ENCODE measurements at regions not wholly inside any gene's neighbourhood (a gene's known extent, or its start where the extent isn't known, plus 50 kb on each side); places are given as distances from the start of the nearest gene placed in this dataset.

DNA sequence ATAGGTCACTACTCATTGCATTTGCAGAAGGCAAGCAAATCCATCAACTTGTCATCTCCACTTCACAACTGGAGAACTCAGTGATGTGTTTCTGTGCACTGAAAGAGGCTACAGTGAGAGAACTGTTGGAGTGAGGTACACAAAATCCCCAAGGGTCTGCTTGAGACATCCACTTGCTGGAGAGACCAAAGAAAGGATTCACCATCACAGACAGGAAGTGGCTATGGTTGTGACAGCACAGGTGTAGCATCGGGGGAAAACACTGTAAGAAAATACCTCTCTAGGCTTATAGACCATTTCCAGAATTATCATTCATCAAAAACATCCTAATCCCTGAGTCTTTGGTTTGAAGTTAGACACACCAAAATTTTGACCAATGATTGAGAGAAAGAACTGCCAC, 201.3 kb upstream of the OR4E1 start:
- H3K27ac ChIP-seq, result no peak overlapping the region
- H3K27me3 ChIP-seq, result no peaks in the 10 kb centered on the region
- no peak overlapping the region for H3K4me3 ChIP-seq
- H3K36me3 ChIP-seq, result no peaks in the 10 kb centered on the region
- intact Hi-C loops (cut with DNase I), result no loop called here
- DNase-seq (no peak), ATAC-seq (no peak)
- TF ChIP-seq, protein P1, sequence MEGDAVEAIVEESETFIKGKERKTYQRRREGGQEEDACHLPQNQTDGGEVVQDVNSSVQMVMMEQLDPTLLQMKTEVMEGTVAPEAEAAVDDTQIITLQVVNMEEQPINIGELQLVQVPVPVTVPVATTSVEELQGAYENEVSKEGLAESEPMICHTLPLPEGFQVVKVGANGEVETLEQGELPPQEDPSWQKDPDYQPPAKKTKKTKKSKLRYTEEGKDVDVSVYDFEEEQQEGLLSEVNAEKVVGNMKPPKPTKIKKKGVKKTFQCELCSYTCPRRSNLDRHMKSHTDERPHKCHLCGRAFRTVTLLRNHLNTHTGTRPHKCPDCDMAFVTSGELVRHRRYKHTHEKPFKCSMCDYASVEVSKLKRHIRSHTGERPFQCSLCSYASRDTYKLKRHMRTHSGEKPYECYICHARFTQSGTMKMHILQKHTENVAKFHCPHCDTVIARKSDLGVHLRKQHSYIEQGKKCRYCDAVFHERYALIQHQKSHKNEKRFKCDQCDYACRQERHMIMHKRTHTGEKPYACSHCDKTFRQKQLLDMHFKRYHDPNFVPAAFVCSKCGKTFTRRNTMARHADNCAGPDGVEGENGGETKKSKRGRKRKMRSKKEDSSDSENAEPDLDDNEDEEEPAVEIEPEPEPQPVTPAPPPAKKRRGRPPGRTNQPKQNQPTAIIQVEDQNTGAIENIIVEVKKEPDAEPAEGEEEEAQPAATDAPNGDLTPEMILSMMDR (IDR thresholded peaks at IDR 0.05), result no peak
- no peak for TF ChIP-seq POLR2A (IDR thresholded peaks at IDR 0.05)
- no peaks in the 10 kb centered on the region for H3K4me1 ChIP-seq
- no peaks in the 10 kb centered on the region for H3K9me3 ChIP-seq
- 38% methylated on average over 1 of the region's 1 CpG for WGBS (ENCODE audit: insufficient coverage, low coverage, low lambda C conversion rate, missing lambda C conversion rate)

DNA sequence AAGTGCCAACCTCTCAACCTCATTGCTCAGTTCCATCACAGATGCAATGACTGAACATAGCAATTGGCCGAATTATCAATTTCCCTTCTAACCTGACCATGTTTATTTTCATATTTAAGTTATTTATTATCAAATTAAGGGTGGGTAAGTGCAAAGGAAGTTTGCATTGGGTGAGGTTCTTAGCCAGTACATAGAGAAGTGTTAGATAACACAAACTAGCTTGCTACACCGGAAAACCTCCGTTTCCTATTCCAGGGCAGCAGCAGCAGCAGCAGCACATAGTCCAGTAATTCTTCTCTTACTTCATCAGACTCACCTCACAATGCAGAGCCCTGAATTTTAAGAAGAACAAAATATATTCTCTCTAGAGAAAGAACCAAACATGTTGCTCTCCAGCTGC, 200.5 kb upstream of the OR4E1 start:
- TF ChIP-seq, protein P1 (IDR thresholded peaks at IDR 0.05), result no peak
- TF ChIP-seq POLR2A (IDR thresholded peaks at IDR 0.05), result no peak
- no peaks in the 10 kb centered on the region for H3K27me3 ChIP-seq
- no peaks in the 10 kb centered on the region for H3K9me3 ChIP-seq
- H3K36me3 ChIP-seq, result no peaks in the 10 kb centered on the region
- intact Hi-C loops (cut with DNase I), result no loop called here
- ATAC-seq, result peak in 2 of 4 donors; percentile 37 to 52
- no peak overlapping the region for H3K27ac ChIP-seq
- no peak for DNase-seq
- no peaks in the 10 kb centered on the region for H3K4me1 ChIP-seq
- no peak overlapping the region for H3K4me3 ChIP-seq
- WGBS (ENCODE audit: insufficient coverage, low coverage, low lambda C conversion rate, missing lambda C conversion rate), result 27% methylated on average over 3 of the region's 3 CpGs

DNA sequence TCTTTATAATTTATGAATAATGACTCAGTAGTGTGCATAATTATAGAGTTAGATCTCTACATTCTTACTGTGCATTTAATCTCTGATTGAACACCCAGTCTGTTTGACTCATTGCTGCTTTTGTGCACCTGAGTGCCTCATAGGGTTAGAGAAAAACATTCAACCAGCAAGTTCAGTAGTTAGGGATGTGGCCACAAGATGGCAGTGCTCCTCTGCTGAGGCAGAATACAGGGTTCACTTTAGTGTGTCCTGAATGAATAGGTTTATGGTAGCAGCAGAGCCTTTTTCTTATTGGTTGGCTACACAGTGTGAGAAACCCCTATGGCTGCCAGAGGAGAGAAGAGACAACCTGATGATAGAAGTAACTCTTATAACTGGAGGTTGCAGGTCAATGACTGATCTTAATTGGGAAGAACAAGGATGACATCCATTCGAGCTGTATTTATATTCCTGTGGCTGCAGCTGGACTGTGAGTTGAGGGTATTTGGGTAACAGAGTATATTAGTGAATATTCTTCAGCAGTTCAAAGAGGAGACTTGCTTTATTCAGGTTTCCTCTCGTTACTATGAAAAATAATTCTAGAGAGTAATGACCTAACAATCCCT, 194.9 kb upstream of the OR4E1 start:
- Histone ChIP-seq H3K36me3 (no peaks in the 10 kb centered on the region), H3K27me3 (no peaks in the 10 kb centered on the region), H3K4me3 (no peak overlapping the region), H3K4me1 (no peaks in the 10 kb centered on the region), H3K27ac (no peak overlapping the region), H3K9me3 (no peaks in the 10 kb centered on the region)
- TF ChIP-seq, protein P1 (IDR thresholded peaks at IDR 0.05), result peak; percentile 41 to 85 (median 76)
- TF ChIP-seq POLR2A (IDR thresholded peaks at IDR 0.05), result no peak
- ATAC-seq (peak; percentile 86 to 93 (median 92)), DNase-seq (peak in 1 of 3 donors; percentile 28)
- intact Hi-C loops (cut with DNase I), result no loop called here
- WGBS (ENCODE audit: insufficient coverage, low coverage, low lambda C conversion rate, missing lambda C conversion rate), result 49% methylated on average over 2 of the region's 2 CpGs

DNA sequence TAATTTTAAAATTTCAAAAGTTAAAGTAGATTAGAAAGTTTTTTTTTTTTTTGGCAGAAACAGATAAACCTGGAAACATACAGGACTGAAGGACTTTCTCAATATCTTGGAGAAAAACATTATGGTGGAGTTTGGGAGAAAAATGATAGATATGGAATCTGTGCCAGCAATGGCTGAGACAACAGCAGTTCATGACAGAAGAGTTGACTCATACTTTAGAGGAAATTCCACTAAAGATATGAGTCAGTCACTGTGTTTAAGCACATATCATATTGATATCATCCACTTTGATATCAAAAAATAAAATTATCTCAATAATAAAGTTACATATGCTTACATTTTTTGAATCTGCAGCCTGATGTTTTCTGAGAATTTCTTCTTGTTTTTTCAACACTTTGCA, 193.9 kb upstream of the OR4E1 start:
- H3K4me3 ChIP-seq, result no peak overlapping the region
- H3K27ac ChIP-seq, result no peak overlapping the region
- intact Hi-C loops (cut with DNase I), result no loop called here
- H3K4me1 ChIP-seq, result no peaks in the 10 kb centered on the region
- TF ChIP-seq, protein P1 (IDR thresholded peaks at IDR 0.05), result no peak
- TF ChIP-seq POLR2A (IDR thresholded peaks at IDR 0.05), result no peak
- ATAC-seq (no peak), DNase-seq (no peak)
- H3K36me3 ChIP-seq, result no peaks in the 10 kb centered on the region
- H3K27me3 ChIP-seq, result no peaks in the 10 kb centered on the region
- H3K9me3 ChIP-seq, result no peaks in the 10 kb centered on the region

DNA sequence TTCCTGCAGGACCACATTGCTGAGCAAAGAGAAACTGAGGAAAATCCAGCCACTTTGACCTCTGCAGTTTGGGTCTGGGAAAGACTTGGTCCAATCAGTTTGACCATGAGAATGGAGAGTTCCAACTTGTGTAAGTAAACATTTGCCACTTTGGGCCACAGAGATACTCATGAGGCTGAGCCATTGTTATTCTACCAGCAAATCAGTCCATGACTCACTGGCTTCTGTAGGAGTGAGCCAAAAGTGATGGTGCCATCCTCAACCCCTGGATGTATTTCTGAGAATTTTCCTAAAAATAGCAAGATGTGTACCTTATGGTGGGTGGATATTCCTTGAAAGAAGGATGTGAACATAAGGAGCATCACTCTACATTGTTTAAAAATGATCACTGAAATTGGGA, 192.9 kb upstream of the OR4E1 start:
- TF ChIP-seq, protein P1 (IDR thresholded peaks at IDR 0.05), result no peak
- no peak for TF ChIP-seq POLR2A (IDR thresholded peaks at IDR 0.05)
- ATAC-seq (no peak), DNase-seq (no peak)
- intact Hi-C loops (cut with DNase I), result no loop called here
- no peaks in the 10 kb centered on the region for H3K36me3 ChIP-seq
- H3K27me3 ChIP-seq, result no peaks in the 10 kb centered on the region
- no peaks in the 10 kb centered on the region for H3K4me1 ChIP-seq
- no peak overlapping the region for H3K27ac ChIP-seq
- H3K9me3 ChIP-seq, result no peaks in the 10 kb centered on the region
- no peak overlapping the region for H3K4me3 ChIP-seq
